ENCODE measurements at regions not wholly inside any gene's neighbourhood (a gene's known extent, or its start where the extent isn't known, plus 50 kb on each side); places are given as distances from the start of the nearest gene placed in this dataset.

GRCh38 chr1:30366199-30366598 lies 357.2 kb downstream of the MATN1 start (continued):
- TF ChIP-seq ZBTB33 (IDR thresholded peaks at IDR 0.05; ENCODE audit: extremely low read depth, insufficient replicate concordance, low read length): no peak
- no peak for TF ChIP-seq EZH2 (IDR thresholded peaks at IDR 0.05)

- H3K27ac ChIP-seq (ENCODE audit: low read depth, low read length): no peak overlapping the region
- ATAC-seq (no peak), DNase-seq (ENCODE audit: low read depth, low spot score) (no peak)
- intact Hi-C loops (cut with micrococcal nuclease): no loop called here
- H3K9ac ChIP-seq (ENCODE audit: low read length): no peak overlapping the region
- no peak for TF ChIP-seq JUND (IDR thresholded peaks at IDR 0.05)
- no peak for TF ChIP-seq POLR2A (IDR thresholded peaks at IDR 0.05; ENCODE audit: borderline replicate concordance, extremely low read depth, insufficient read depth, insufficient read length)
- no peak for TF ChIP-seq ZNF274 (IDR thresholded peaks at IDR 0.05; ENCODE audit: low read depth, low read length)
- TF ChIP-seq REST (IDR thresholded peaks at IDR 0.05; ENCODE audit: low read depth): no peak
- TF ChIP-seq CEBPB (IDR thresholded peaks at IDR 0.05; ENCODE audit: low read depth): no peak
- no peak for TF ChIP-seq FOSL1 (IDR thresholded peaks at IDR 0.05; ENCODE audit: low read depth)
- TF ChIP-seq EZH2 (IDR thresholded peaks at IDR 0.05): no peak
- H3K9me3 ChIP-seq (ENCODE audit: control insufficient read depth in 1 of 2, insufficient read depth in 1 of 2, low read depth in 1 of 2, low read length in 2 of 2): no peaks in the 10 kb centered on the region
- no peak overlapping the region for H3K4me3 ChIP-seq (replicated peaks in 1 of 2; ENCODE audit: low read depth in 1 of 2, low read length in 2 of 2)
- ChIA-PET RAD21 (ENCODE audit: low non-redundant PET in 1 of 2, low total read pairs in 2 of 2, uncharacterized antibody in 2 of 2, unreplicated experiment in 2 of 2) (no interaction called here), POLR2A (no interaction called here), CTCF (interaction anchor here (2.1 to 3.3 kb wide), 2 partner anchors 12 to 15 kb away, joined by 7 to 27 read pairs; no protein-coding TSS in a partner anchor)
- no peaks in the 10 kb centered on the region for H3K79me2 ChIP-seq (ENCODE audit: insufficient read depth, low read length)
- no peak overlapping the region for H3K4me2 ChIP-seq (ENCODE audit: low read length)
- BruUV-seq (replicated peaks): no TSS peak
- H3K27me3 ChIP-seq (ENCODE audit: insufficient read depth, low read length): 0 out of 2 replicates have a peak, but pooled peaks cover 3% of the 10 kb centered on the region
- no peaks in the 10 kb centered on the region for H4K20me1 ChIP-seq (ENCODE audit: insufficient read depth)
- no peaks in the 10 kb centered on the region for H3K36me3 ChIP-seq (ENCODE audit: control insufficient read depth in 1 of 2, insufficient read depth in 2 of 2, low read length in 2 of 2)
- H2AFZ ChIP-seq (ENCODE audit: low read depth, low read length, poor library complexity, severe bottlenecking): no peak overlapping the region
- no peaks in the 10 kb centered on the region for H3K9me2 ChIP-seq (ENCODE audit: insufficient read depth)
- peaks cover 0 to 9% of the 10 kb centered on the region in 2 experiments; a peak in 2 of 4 replicates for H3K4me1 ChIP-seq (ENCODE audit: control insufficient read depth in 1 of 2, insufficient read depth in 2 of 2, low read length in 2 of 2)
Measured at GRCh38 chr1:30365596-30365995, 357.8 kb downstream of the MATN1 start.

Data from HCT116 (cell line).